22Rv1 (cell line): ENCODE measurements at regions not wholly inside any gene's neighbourhood (a gene's known extent, or its start where the extent isn't known, plus 50 kb on each side); places are given as distances from the start of the nearest gene placed in this dataset.
A peak's percentile ranks its signal among the peaks of the same experiment; 100 is the strongest.

ENCODE experiments used
- ZFX ChIP-seq: fragments of 450-650 bp; IDR thresholded peaks from 2 replicates; pipeline ENCODE4 v1.6.1; 2017; ENCODE audit warnings: antibody characterized with exemption, borderline replicate concordance
- TF ChIP-seq, protein P1 (sequence below): fragments of 450-650 bp; IDR thresholded peaks from 2 replicates; pipeline ENCODE4 v1.5.1; 2017; ENCODE audit warnings: mild to moderate bottlenecking

GRCh38 chr4:187380181-187380581 lies 615.4 kb upstream of the ZFP42 start:
- TF ChIP-seq, protein P1, sequence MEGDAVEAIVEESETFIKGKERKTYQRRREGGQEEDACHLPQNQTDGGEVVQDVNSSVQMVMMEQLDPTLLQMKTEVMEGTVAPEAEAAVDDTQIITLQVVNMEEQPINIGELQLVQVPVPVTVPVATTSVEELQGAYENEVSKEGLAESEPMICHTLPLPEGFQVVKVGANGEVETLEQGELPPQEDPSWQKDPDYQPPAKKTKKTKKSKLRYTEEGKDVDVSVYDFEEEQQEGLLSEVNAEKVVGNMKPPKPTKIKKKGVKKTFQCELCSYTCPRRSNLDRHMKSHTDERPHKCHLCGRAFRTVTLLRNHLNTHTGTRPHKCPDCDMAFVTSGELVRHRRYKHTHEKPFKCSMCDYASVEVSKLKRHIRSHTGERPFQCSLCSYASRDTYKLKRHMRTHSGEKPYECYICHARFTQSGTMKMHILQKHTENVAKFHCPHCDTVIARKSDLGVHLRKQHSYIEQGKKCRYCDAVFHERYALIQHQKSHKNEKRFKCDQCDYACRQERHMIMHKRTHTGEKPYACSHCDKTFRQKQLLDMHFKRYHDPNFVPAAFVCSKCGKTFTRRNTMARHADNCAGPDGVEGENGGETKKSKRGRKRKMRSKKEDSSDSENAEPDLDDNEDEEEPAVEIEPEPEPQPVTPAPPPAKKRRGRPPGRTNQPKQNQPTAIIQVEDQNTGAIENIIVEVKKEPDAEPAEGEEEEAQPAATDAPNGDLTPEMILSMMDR: peak; percentile 71
- TF ChIP-seq ZFX: no peak
